SK-N-SH treated with all-trans-retinoic acid at 6 μM for 48 hours (cell line): ENCODE measurements at regions not wholly inside any gene's neighbourhood (a gene's known extent, or its start where the extent isn't known, plus 50 kb on each side); places are given as distances from the start of the nearest gene placed in this dataset.

Experiments
- ATAC-seq: fragments of 200-7000 bp; cut with Tn5 transposase; 3 replicates; pipeline ENCODE4 v1.9.1; 2020; ENCODE audit warnings: mild to moderate bottlenecking, moderate library complexity
- BACH2 ChIP-seq: fragments of 250-450 bp; sonication (Bioruptor Pico); IDR thresholded peaks from 2 replicates; pipeline ENCODE4 v1.9.0; 2021; ENCODE audit warnings: mild to moderate bottlenecking, borderline replicate concordance
- CSDC2 ChIP-seq: fragments of 250-450 bp; sonication (Bioruptor Pico); IDR thresholded peaks from 2 replicates; pipeline ENCODE4 v1.5.0; 2020; ENCODE audit warnings: mild to moderate bottlenecking, moderate library complexity
- ESRRG ChIP-seq: fragments of 250-450 bp; sonication (Bioruptor Pico); IDR thresholded peaks from 2 replicates; pipeline ENCODE4 v1.6.1; 2021; ENCODE audit warnings: mild to moderate bottlenecking
- GLIS3 ChIP-seq: fragments of 250-450 bp; sonication (Bioruptor Pico); IDR thresholded peaks from 2 replicates; pipeline ENCODE4 v1.5.0; 2020; ENCODE audit warnings: mild to moderate bottlenecking, moderate library complexity
- ISL1 ChIP-seq: fragments of 250-450 bp; sonication (Bioruptor Pico); IDR thresholded peaks from 2 replicates; pipeline ENCODE4 v2.1.2; 2022; ENCODE audit warnings: mild to moderate bottlenecking, moderate library complexity
- OSR1 ChIP-seq: fragments of 250-450 bp; sonication (Bioruptor Pico); IDR thresholded peaks from 2 replicates; pipeline ENCODE4 v1.8.0; 2022; ENCODE audit warnings: moderate library complexity, mild to moderate bottlenecking, inconsistent platforms
- PPARA ChIP-seq: fragments of 250-450 bp; sonication (Bioruptor Pico); IDR thresholded peaks from 2 replicates; pipeline ENCODE4 v1.5.0; 2020; ENCODE audit warnings: mild to moderate bottlenecking, borderline replicate concordance
- RARB ChIP-seq: fragments of 250-450 bp; sonication (Bioruptor Pico); IDR thresholded peaks from 2 replicates; pipeline ENCODE4 v1.8.0; 2021; ENCODE audit warnings: mild to moderate bottlenecking, moderate library complexity
- SNAI2 ChIP-seq: fragments of 250-450 bp; sonication (Bioruptor Pico); IDR thresholded peaks from 2 replicates; pipeline ENCODE4 v1.5.0; 2020; ENCODE audit warnings: mild to moderate bottlenecking, moderate library complexity
- TCF4 ChIP-seq: fragments of 250-450 bp; sonication (Bioruptor Pico); IDR thresholded peaks from 2 replicates; pipeline ENCODE4 v1.8.0; 2021; ENCODE audit warnings: mild to moderate bottlenecking, moderate library complexity, borderline replicate concordance
- ZC3H10 ChIP-seq: fragments of 250-450 bp; sonication (Bioruptor Pico); IDR thresholded peaks from 2 replicates; pipeline ENCODE4 v1.5.1; 2021; ENCODE audit warnings: mild to moderate bottlenecking, moderate library complexity
- ZFP3 ChIP-seq: fragments of 250-450 bp; sonication (Bioruptor Pico); IDR thresholded peaks from 2 replicates; pipeline ENCODE4 v1.5.0; 2020; ENCODE audit warnings: mild to moderate bottlenecking, moderate library complexity
- ZFP30 ChIP-seq: fragments of 450-650 bp; formaldehyde crosslinking; IDR thresholded peaks from 2 replicates; pipeline ENCODE4 v1.5.0; 2022; ENCODE audit warnings: mild to moderate bottlenecking, moderate library complexity
- ZNF565 ChIP-seq: fragments of 450-650 bp; formaldehyde crosslinking; conservative IDR thresholded peaks from 2 replicates; pipeline ENCODE4 v1.5.0; 2020; ENCODE audit warnings: low read depth, mild to moderate bottlenecking, moderate library complexity
- ZNF70 ChIP-seq: fragments of 450-650 bp; formaldehyde crosslinking; IDR thresholded peaks from 2 replicates; pipeline ENCODE4 v1.5.0; 2020; ENCODE audit warnings: mild to moderate bottlenecking, moderate library complexity
- ZNF8 ChIP-seq: fragments of 450-650 bp; formaldehyde crosslinking; IDR thresholded peaks from 2 replicates; pipeline ENCODE4 v1.5.0; 2020; ENCODE audit warnings: mild to moderate bottlenecking, moderate library complexity
- TF ChIP-seq, protein P1 (sequence below): fragments of 250-450 bp; sonication (Bioruptor Pico); IDR thresholded peaks from 2 replicates; pipeline ENCODE4 v1.5.0; 2020; ENCODE audit warnings: mild to moderate bottlenecking, moderate library complexity
- TF ChIP-seq, protein P2 (sequence below): fragments of 250-450 bp; sonication (Bioruptor Pico); IDR thresholded peaks from 2 replicates; pipeline ENCODE4 v1.5.1; 2020; ENCODE audit warnings: low read depth, mild to moderate bottlenecking, moderate library complexity
- TF ChIP-seq, protein P3 (sequence below): fragments of 250-450 bp; sonication (Bioruptor Pico); IDR thresholded peaks from 2 replicates; pipeline ENCODE4 v1.5.1; 2021; ENCODE audit warnings: mild to moderate bottlenecking, moderate library complexity
- TF ChIP-seq, protein P4 (sequence below): fragments of 250-450 bp; sonication (Bioruptor Pico); IDR thresholded peaks from 2 replicates; pipeline ENCODE4 v1.8.0; 2021; ENCODE audit warnings: low read depth, mild to moderate bottlenecking, moderate library complexity, borderline replicate concordance
- TF ChIP-seq, protein P5 (sequence below): fragments of 250-450 bp; sonication (Bioruptor Pico); IDR thresholded peaks from 2 replicates; pipeline ENCODE4 v1.8.0; 2020; ENCODE audit warnings: mild to moderate bottlenecking, moderate library complexity, borderline replicate concordance

- no peak for ATAC-seq
- TF ChIP-seq ZFP3 (CRISPR knock-in tag) (no peak), PPARA (no peak), SNAI2 (CRISPR knock-in tag) (no peak), ZNF565 (CRISPR knock-in tag) (no peak), RARB (CRISPR knock-in tag) (no peak), ISL1 (no peak), GLIS3 (CRISPR knock-in tag) (no peak), ZC3H10 (CRISPR knock-in tag) (no peak), TCF4 (CRISPR knock-in tag) (no peak), OSR1 (CRISPR knock-in tag) (no peak), CSDC2 (CRISPR knock-in tag) (no peak), BACH2 (no peak), ESRRG (CRISPR knock-in tag) (no peak)
- TF ChIP-seq, protein P1, sequence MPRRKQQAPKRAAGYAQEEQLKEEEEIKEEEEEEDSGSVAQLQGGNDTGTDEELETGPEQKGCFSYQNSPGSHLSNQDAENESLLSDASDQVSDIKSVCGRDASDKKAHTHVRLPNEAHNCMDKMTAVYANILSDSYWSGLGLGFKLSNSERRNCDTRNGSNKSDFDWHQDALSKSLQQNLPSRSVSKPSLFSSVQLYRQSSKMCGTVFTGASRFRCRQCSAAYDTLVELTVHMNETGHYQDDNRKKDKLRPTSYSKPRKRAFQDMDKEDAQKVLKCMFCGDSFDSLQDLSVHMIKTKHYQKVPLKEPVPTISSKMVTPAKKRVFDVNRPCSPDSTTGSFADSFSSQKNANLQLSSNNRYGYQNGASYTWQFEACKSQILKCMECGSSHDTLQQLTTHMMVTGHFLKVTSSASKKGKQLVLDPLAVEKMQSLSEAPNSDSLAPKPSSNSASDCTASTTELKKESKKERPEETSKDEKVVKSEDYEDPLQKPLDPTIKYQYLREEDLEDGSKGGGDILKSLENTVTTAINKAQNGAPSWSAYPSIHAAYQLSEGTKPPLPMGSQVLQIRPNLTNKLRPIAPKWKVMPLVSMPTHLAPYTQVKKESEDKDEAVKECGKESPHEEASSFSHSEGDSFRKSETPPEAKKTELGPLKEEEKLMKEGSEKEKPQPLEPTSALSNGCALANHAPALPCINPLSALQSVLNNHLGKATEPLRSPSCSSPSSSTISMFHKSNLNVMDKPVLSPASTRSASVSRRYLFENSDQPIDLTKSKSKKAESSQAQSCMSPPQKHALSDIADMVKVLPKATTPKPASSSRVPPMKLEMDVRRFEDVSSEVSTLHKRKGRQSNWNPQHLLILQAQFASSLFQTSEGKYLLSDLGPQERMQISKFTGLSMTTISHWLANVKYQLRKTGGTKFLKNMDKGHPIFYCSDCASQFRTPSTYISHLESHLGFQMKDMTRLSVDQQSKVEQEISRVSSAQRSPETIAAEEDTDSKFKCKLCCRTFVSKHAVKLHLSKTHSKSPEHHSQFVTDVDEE (CRISPR knock-in tag) = no peak
- TF ChIP-seq, protein P2, sequence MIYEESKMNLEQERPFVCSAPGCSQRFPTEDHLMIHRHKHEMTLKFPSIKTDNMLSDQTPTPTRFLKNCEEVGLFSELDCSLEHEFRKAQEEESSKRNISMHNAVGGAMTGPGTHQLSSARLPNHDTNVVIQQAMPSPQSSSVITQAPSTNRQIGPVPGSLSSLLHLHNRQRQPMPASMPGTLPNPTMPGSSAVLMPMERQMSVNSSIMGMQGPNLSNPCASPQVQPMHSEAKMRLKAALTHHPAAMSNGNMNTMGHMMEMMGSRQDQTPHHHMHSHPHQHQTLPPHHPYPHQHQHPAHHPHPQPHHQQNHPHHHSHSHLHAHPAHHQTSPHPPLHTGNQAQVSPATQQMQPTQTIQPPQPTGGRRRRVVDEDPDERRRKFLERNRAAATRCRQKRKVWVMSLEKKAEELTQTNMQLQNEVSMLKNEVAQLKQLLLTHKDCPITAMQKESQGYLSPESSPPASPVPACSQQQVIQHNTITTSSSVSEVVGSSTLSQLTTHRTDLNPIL = no peak
Measured at GRCh38 chr21:16310176-16310575, 580.4 kb downstream of the USP25 start.

DNA sequence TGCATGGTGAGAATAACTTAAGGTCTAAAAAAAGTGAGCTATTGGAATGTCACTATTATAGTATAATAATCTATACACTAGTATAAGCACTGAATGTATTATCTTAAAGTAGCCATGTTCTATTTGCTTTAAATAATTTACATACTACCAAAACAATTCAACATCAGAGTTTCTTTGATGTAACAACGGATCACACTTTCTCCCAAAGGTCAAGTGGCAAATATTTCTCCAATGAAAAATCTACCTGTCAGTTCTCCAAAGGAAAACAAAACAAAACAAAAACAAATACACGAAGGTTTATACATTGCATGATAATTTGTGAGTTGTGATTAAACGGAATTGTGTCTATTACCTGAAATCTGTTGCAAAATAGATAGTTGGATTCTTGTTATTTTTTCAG lies 581.4 kb downstream of the USP25 start:
- ATAC-seq = no peak
- no peak for TF ChIP-seq BACH2
- no peak for TF ChIP-seq TCF4 (CRISPR knock-in tag)
- TF ChIP-seq ESRRG (CRISPR knock-in tag) = no peak
- TF ChIP-seq, protein P3, sequence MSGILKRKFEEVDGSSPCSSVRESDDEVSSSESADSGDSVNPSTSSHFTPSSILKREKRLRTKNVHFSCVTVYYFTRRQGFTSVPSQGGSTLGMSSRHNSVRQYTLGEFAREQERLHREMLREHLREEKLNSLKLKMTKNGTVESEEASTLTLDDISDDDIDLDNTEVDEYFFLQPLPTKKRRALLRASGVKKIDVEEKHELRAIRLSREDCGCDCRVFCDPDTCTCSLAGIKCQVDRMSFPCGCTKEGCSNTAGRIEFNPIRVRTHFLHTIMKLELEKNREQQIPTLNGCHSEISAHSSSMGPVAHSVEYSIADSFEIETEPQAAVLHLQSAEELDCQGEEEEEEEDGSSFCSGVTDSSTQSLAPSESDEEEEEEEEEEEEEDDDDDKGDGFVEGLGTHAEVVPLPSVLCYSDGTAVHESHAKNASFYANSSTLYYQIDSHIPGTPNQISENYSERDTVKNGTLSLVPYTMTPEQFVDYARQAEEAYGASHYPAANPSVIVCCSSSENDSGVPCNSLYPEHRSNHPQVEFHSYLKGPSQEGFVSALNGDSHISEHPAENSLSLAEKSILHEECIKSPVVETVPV (CRISPR knock-in tag) = no peak
- TF ChIP-seq, protein P1 (CRISPR knock-in tag) = no peak

GRCh38 chr21:16312321-16312720 lies 582.5 kb downstream of the USP25 start:
- no peak for ATAC-seq
- no peak for TF ChIP-seq ZNF565 (CRISPR knock-in tag)
- TF ChIP-seq ZNF8 (CRISPR knock-in tag) = no peak
- TF ChIP-seq PPARA = no peak
- TF ChIP-seq GLIS3 (CRISPR knock-in tag) = no peak
- TF ChIP-seq, protein P4, sequence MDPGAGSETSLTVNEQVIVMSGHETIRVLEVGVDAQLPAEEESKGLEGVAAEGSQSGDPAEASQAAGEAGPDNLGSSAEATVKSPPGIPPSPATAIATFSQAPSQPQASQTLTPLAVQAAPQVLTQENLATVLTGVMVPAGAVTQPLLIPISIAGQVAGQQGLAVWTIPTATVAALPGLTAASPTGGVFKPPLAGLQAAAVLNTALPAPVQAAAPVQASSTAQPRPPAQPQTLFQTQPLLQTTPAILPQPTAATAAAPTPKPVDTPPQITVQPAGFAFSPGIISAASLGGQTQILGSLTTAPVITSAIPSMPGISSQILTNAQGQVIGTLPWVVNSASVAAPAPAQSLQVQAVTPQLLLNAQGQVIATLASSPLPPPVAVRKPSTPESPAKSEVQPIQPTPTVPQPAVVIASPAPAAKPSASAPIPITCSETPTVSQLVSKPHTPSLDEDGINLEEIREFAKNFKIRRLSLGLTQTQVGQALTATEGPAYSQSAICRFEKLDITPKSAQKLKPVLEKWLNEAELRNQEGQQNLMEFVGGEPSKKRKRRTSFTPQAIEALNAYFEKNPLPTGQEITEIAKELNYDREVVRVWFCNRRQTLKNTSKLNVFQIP (CRISPR knock-in tag) = no peak
- TF ChIP-seq, protein P2 = no peak
- TF ChIP-seq ZC3H10 (CRISPR knock-in tag) = no peak
- TF ChIP-seq RARB (CRISPR knock-in tag) = no peak
- no peak for TF ChIP-seq OSR1 (CRISPR knock-in tag)
- no peak for TF ChIP-seq ZFP30 (CRISPR knock-in tag)
- no peak for TF ChIP-seq SNAI2 (CRISPR knock-in tag)
- TF ChIP-seq ISL1 = no peak
- TF ChIP-seq ESRRG (CRISPR knock-in tag) = no peak
- no peak for TF ChIP-seq ZNF70 (CRISPR knock-in tag)
- TF ChIP-seq, protein P1 (CRISPR knock-in tag) = no peak
- TF ChIP-seq, protein P5, sequence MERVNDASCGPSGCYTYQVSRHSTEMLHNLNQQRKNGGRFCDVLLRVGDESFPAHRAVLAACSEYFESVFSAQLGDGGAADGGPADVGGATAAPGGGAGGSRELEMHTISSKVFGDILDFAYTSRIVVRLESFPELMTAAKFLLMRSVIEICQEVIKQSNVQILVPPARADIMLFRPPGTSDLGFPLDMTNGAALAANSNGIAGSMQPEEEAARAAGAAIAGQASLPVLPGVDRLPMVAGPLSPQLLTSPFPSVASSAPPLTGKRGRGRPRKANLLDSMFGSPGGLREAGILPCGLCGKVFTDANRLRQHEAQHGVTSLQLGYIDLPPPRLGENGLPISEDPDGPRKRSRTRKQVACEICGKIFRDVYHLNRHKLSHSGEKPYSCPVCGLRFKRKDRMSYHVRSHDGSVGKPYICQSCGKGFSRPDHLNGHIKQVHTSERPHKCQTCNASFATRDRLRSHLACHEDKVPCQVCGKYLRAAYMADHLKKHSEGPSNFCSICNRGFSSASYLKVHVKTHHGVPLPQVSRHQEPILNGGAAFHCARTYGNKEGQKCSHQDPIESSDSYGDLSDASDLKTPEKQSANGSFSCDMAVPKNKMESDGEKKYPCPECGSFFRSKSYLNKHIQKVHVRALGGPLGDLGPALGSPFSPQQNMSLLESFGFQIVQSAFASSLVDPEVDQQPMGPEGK (CRISPR knock-in tag) = no peak
